Astrocyte of the spinal cord (primary cell): ENCODE measurements at regions not wholly inside any gene's neighbourhood (a gene's known extent, or its start where the extent isn't known, plus 50 kb on each side); places are given as distances from the start of the nearest gene placed in this dataset.
A peak's percentile ranks its signal among the peaks of the same experiment; 100 is the strongest.

Source experiments
- DNase-seq: peaks from one replicate; pipeline ENCODE4 v3.0.0; 2011; ENCODE audit warnings: low read depth, low spot score
- H3K4me3 ChIP-seq: 2 replicates; pipeline ENCODE4 v1.5.1; 2011; ENCODE audit warnings: low read depth, mild to moderate bottlenecking, low read length, moderate library complexity
- CTCF ChIP-seq: IDR thresholded peaks from 2 replicates; pipeline ENCODE4 v1.5.1; 2012; ENCODE audit warnings: low read depth, mild to moderate bottlenecking, low read length, inconsistent platforms
- in situ Hi-C: cut with HindIII; loops from 2 replicates; pipeline ENCODE4 v1.10.0; 2017; ENCODE audit warnings: low sequenced_read_pairs

DNA sequence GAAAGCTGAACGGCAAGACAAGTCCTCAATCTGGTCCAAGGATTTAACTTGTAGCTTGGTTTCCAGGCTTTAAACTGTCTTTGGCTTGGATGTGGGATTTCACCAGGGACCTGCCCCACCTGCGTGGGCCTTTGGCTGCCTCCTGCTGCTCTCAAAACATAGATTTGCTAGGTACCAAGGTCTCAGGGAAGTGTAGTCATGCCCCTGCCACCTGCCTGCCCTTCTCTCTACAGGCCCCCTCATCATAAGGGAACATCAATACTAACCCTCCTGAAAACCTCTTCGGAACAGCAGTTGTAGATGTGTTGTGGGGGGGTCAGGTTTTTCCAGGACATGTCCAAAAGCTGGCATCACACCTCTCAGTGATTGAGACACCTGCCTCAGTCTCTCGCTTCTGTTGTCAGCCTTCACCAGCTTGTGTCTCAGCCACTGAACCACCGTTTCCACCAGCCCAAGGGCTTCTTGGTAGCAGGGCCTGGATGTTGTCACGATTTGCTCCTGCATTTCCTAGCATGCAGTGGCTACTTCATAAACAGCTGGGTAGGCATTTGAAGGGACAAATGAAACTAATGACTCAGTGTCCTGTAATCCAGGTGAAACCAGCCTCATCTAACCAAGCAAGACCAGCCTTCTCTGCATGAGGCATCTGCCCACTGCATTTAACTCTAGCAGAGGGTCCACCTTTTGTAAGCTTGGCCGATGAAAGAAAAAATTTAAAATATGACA is 141.6 kb upstream of the THBS2 start:
- no peak for DNase-seq
- TF ChIP-seq CTCF, result no peak
- in situ Hi-C loops, result no loop called here
- no peak overlapping the region for H3K4me3 ChIP-seq

GRCh38 chr6:169393753-169394152 is 140.1 kb upstream of the THBS2 start:
- no peak overlapping the region for H3K4me3 ChIP-seq
- no peak for DNase-seq
- no peak for TF ChIP-seq CTCF
- in situ Hi-C loops, result no loop called here

DNA sequence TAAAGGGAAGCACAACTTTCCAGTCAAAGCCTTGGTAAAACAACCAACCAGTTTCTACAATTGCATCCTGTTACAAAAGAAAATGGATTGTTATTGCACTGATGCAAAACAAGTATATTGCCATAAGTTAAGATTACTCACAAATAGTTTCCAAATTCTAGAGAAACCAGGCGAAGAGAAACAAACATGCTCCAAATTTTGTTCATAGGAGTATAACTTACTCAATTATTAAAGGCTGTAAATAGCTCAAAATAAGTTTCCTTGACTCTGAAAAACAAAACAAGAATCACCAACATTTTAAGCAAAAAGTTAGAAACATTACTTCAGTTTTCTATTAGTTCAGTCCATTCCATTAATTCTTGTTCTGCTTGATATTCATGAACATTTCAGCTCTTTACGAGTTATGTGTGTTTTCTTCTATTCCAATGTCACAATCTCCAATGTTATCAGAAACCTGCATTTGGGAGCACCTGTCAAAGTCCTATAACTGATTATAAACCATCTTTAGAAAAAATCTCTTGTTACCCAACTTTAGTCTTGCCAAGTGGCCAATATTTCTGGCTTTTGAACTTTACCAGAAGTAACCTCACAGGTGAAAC is 137.9 kb upstream of the THBS2 start:
- in situ Hi-C loops, result no loop called here
- H3K4me3 ChIP-seq, result no peak overlapping the region
- no peak for DNase-seq
- no peak for TF ChIP-seq CTCF

DNA sequence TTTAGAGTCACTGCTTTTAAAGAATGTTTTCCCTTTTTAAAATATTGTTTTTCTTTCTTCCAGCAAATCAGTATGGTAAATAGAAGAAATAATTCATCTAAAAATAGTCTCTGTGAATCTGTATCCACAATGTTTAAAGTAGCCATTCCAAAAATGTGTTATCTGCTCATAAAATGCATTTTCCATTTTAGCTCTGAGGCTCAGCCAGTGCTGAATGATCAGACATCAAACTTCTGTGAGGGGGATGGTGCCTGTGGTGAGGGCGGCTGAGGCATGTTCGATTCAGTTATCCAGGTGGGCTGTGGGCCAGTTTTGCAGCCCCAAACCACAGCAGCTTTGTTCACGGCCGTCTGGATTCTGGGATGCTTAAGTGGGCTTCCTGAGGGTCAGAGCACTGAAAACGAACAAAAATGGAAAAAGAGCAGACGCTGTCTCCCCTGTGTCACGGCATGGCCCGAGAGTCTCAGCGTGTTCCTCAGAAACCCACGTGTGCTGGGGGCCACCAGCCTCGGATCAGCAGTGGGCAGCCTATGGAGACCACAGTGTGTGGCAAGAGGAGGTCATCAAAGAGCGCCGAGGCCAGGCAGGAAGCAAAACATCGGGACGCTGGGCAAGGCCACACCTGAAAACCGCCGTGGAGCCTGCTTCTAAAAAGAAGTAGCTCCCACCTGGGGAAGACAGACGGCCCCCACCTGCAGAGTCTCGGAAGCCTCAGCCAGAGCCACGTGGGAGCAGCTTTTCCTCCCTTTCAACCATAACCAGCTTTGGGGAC is 134.9 kb upstream of the THBS2 start:
- DNase-seq, result no peak
- no peak for TF ChIP-seq CTCF
- in situ Hi-C loops, result no loop called here
- H3K4me3 ChIP-seq, result no peak overlapping the region

DNA sequence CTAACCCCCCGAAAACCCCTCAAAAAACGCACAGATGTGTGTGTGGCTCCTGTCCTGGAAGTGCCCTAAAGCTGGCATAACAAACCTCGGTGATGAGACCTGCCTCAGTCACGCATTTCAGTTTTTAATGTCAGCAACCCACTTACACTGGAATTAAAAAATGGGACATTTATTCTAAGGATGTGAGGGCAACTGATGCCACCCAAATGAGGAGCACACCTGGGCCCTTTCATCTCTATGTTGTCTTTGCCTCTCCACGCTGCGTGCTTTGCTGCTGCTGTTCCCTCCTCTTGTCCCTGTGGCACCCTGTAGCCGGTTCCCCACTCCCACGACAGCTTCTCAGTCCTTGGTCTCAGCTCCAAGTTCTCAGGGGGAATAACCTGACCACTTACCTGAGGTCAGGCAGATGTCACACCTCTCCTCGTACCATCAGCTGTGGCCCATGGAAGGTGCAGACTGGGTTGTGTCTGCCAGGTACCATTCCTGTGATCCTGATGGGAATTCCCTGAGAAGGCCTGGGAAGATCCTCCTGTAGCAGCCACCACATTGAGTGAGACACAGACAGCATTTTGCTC is 134.2 kb upstream of the THBS2 start:
- no peak for TF ChIP-seq CTCF

DNA sequence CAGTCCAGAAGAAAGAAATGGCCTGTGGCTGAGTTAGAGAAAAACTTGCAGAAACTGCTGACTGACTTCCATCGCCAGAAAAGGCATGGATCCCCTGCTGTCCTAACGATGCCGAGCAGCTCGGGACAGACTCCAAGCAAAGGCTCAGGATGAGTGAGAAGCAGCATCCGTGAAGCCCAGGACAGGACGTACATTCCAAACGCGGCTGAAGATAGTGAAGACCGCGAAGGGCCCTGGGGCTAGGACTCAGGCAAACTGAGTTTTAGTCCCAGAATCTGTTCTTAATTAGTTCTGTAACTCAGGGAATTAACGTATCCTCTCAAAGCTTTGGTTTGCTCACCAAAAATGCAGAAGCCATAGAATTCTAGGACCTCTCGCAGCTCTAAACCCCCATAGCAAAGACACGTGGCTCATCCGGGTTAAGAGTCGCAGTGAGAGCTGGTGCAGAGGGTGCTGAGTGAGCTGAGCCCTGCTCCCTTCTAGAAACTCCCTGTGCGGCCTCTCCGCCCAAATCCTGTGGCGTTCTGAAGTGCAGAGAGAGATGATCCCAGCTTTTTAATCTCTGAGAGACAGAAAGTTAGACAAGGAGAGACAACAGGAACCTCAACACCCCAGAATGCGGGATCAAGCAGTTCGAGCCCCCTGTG is 132.9 kb upstream of the THBS2 start:
- no peak overlapping the region for H3K4me3 ChIP-seq
- DNase-seq, result peak; percentile 26
- in situ Hi-C loops, result no loop called here
- TF ChIP-seq CTCF, result no peak

More for the DNA sequence above, 134.2 kb upstream of the THBS2 start:
- DNase-seq, result no peak
- H3K4me3 ChIP-seq, result no peak overlapping the region
- in situ Hi-C loops, result no loop called here
